GM23338 (cell line): ENCODE measurements at regions not wholly inside any gene's neighbourhood (a gene's known extent, or its start where the extent isn't known, plus 50 kb on each side); places are given as distances from the start of the nearest gene placed in this dataset.

ENCODE experiments used
- ATAC-seq: fragments of 200-7000 bp; cut with Tn5 transposase; 3 replicates; pipeline ENCODE4 v1.9.1; 2020
- DNase-seq: peaks from one replicate; pipeline ENCODE4 v3.0.0-alpha.2; 2015; ENCODE audit warnings: low spot score
- H2AFZ ChIP-seq: fragments of 200-600 bp; sonication (generic); 2 replicates; pipeline ENCODE4 v1.8.0; 2016; ENCODE audit warnings: antibody characterized with exemption, mild to moderate bottlenecking, moderate library complexity
- H3F3A ChIP-seq: fragments of 200-600 bp; sonication (generic); replicated peaks from 2 replicates; pipeline ENCODE4 v1.8.0; 2017; ENCODE audit warnings: antibody characterized with exemption, mixed run types, low read depth
- H3K27ac ChIP-seq: fragments of 200-600 bp; sonication (generic); 2 replicates; pipeline ENCODE4 v1.6.1; 2016; ENCODE audit warnings: low read depth
- H3K27me3 ChIP-seq: fragments of 200-600 bp; sonication (generic); 2 replicates; pipeline ENCODE4 v1.8.0; 2016; ENCODE audit warnings: mild to moderate bottlenecking, mixed run types, moderate library complexity; ENCODE audit not compliant: insufficient read depth
- H3K36me3 ChIP-seq: fragments of 200-600 bp; sonication (generic); 2 replicates; pipeline ENCODE4 v1.8.0; 2016; ENCODE audit warnings: mild to moderate bottlenecking; ENCODE audit not compliant: insufficient read depth
- H3K4me1 ChIP-seq: fragments of 200-600 bp; sonication (generic); 2 replicates; pipeline ENCODE4 v1.8.0; 2016; ENCODE audit warnings: mild to moderate bottlenecking, moderate library complexity; ENCODE audit not compliant: insufficient read depth
- H3K4me2 ChIP-seq: fragments of 200-600 bp; sonication (generic); 2 replicates; pipeline ENCODE4 v1.7.1; 2017; ENCODE audit warnings: mixed run types
- H3K4me3 ChIP-seq: fragments of 200-600 bp; sonication (generic); 2 replicates; pipeline ENCODE4 v1.6.1; 2016; ENCODE audit warnings: mixed run types
- H3K79me2 ChIP-seq: fragments of 200-600 bp; sonication (generic); replicated peaks from 2 replicates; pipeline ENCODE4 v1.8.0; 2017; ENCODE audit warnings: mild to moderate bottlenecking; ENCODE audit not compliant: insufficient read depth
- H3K9me2 ChIP-seq: fragments of 200-600 bp; sonication (generic); 2 replicates; pipeline ENCODE4 v1.8.0; 2017; ENCODE audit not compliant: insufficient read depth
- H4K20me1 ChIP-seq: fragments of 200-600 bp; sonication (generic); replicated peaks from 2 replicates; pipeline ENCODE4 v1.8.0; 2017; ENCODE audit warnings: mild to moderate bottlenecking; ENCODE audit not compliant: insufficient read depth
- H3K27ac Mint-ChIP-seq: 2 replicates; pipeline ENCODE4 v1.8.0; 2020; ENCODE audit warnings: inconsistent platforms, mild to moderate bottlenecking, moderate library complexity, mixed read lengths
- H3K27me3 Mint-ChIP-seq: 3 replicates; pipeline ENCODE4 v1.8.0; 2022; ENCODE audit warnings: low read depth, mild to moderate bottlenecking, moderate library complexity, mixed read lengths, inconsistent platforms; ENCODE audit not compliant: insufficient read depth, poor library complexity
- H3K36me3 Mint-ChIP-seq: 3 replicates; pipeline ENCODE4 v1.8.0; 2021; ENCODE audit warnings: low read depth, mild to moderate bottlenecking, inconsistent platforms, moderate library complexity, mixed read lengths
- H3K4me1 Mint-ChIP-seq: 3 replicates; pipeline ENCODE4 v1.8.0; 2020; ENCODE audit warnings: mild to moderate bottlenecking, inconsistent platforms, mixed read lengths
- H3K4me3 Mint-ChIP-seq: 3 replicates; pipeline ENCODE4 v1.8.0; 2021; ENCODE audit warnings: moderate library complexity, mild to moderate bottlenecking, inconsistent platforms, mixed read lengths
- H3K9me3 Mint-ChIP-seq: 3 replicates; pipeline ENCODE4 v1.8.0; 2020; ENCODE audit warnings: moderate library complexity, mild to moderate bottlenecking, inconsistent platforms, mixed read lengths
- CREB1 ChIP-seq: fragments of 250-450 bp; sonication (Bioruptor Pico); IDR thresholded peaks from 2 replicates; pipeline ENCODE4 v1.5.0; 2020; ENCODE audit warnings: low read depth, mild to moderate bottlenecking, moderate library complexity
- EZH2 ChIP-seq: fragments of 200-600 bp; sonication (generic); IDR thresholded peaks from one replicate; pipeline ENCODE4 v1.8.0; 2017; ENCODE audit warnings: antibody characterized with exemption, mild to moderate bottlenecking, low read depth; ENCODE audit not compliant: unreplicated experiment
- NANOG ChIP-seq: IDR thresholded peaks from 2 replicates; pipeline ENCODE4 v1.6.1; 2016; ENCODE audit warnings: antibody characterized with exemption, borderline replicate concordance
- STAT1 ChIP-seq: IDR thresholded peaks from one replicate; pipeline ENCODE4 v1.6.1; 2016; ENCODE audit warnings: antibody characterized with exemption; ENCODE audit not compliant: unreplicated experiment
- ZNF114 ChIP-seq: fragments of 250-450 bp; sonication (Bioruptor Pico); IDR thresholded peaks from 2 replicates; pipeline ENCODE4 v1.5.0; 2020; ENCODE audit warnings: mild to moderate bottlenecking, moderate library complexity
- ZNF331 ChIP-seq: fragments of 250-450 bp; sonication (Bioruptor Pico); IDR thresholded peaks from 2 replicates; pipeline ENCODE4 v1.5.0; 2020; ENCODE audit warnings: low read depth, mild to moderate bottlenecking, moderate library complexity
- ZNF462 ChIP-seq: fragments of 250-450 bp; sonication (Bioruptor Pico); IDR thresholded peaks from 2 replicates; pipeline ENCODE4 v1.5.0; 2020; ENCODE audit warnings: mild to moderate bottlenecking, moderate library complexity
- TF ChIP-seq, protein P1 (sequence below): IDR thresholded peaks from 2 replicates; pipeline ENCODE4 v1.6.1; 2016; ENCODE audit warnings: antibody characterized with exemption

- no peak for TF ChIP-seq ZNF462 (CRISPR knock-in tag)
- no peak for TF ChIP-seq STAT1
- TF ChIP-seq CREB1 (CRISPR knock-in tag) = no peak
These were observed 523.1 kb upstream of the HS6ST1 start (continued) for GRCh38 chr2:128841803-128842202.

DNA sequence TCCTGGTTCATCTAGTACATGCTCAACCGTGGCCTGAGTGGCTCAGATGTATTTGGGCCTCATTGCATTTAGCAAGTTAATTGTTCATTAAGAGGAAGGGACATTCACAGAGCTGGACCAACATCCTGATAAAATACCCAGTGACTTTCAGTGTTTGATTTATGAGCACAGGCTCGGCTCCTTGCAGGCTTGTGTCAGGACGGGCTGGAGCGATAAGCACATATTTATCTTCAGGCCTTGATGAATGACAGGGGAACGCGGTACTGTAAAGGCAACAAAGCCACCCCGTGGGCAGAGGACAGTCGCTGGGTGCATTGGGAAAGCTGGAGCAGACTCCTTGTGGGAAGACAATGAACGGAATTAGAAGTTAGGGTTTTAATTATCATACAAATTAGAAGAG lies 548.6 kb upstream of the HS6ST1 start:
- H3K36me3 ChIP-seq = no peaks in the 10 kb centered on the region
- no peaks in the 10 kb centered on the region for H3F3A ChIP-seq
- no peaks in the 10 kb centered on the region for H3K27me3 Mint-ChIP-seq
- no peaks in the 10 kb centered on the region for H3K36me3 Mint-ChIP-seq
- no peak overlapping the region for H3K27ac Mint-ChIP-seq
- H3K4me1 ChIP-seq = no peaks in the 10 kb centered on the region
- no peak overlapping the region for H3K27ac ChIP-seq
- DNase-seq (no peak), ATAC-seq (no peak)
- H3K4me1 Mint-ChIP-seq = peaks cover 9% of the 10 kb centered on the region
- no peaks in the 10 kb centered on the region for H4K20me1 ChIP-seq
- peaks cover 6% of the 10 kb centered on the region; the same call in 1 of the 3 replicates for H3K9me3 Mint-ChIP-seq
- H3K4me3 ChIP-seq = no peak overlapping the region
- no peak overlapping the region for H3K4me2 ChIP-seq
- H2AFZ ChIP-seq = no peak overlapping the region
- H3K9me2 ChIP-seq = 0 out of 2 replicates have a peak, but pooled peaks cover 6% of the 10 kb centered on the region
- H3K4me3 Mint-ChIP-seq = no peak overlapping the region
- H3K79me2 ChIP-seq = no peaks in the 10 kb centered on the region
- no peaks in the 10 kb centered on the region for H3K27me3 ChIP-seq
- TF ChIP-seq EZH2 (no peak), NANOG (no peak), ZNF462 (CRISPR knock-in tag) (no peak), ZNF331 (CRISPR knock-in tag) (no peak), STAT1 (no peak), CREB1 (CRISPR knock-in tag) (no peak), ZNF114 (no peak)
- TF ChIP-seq, protein P1, sequence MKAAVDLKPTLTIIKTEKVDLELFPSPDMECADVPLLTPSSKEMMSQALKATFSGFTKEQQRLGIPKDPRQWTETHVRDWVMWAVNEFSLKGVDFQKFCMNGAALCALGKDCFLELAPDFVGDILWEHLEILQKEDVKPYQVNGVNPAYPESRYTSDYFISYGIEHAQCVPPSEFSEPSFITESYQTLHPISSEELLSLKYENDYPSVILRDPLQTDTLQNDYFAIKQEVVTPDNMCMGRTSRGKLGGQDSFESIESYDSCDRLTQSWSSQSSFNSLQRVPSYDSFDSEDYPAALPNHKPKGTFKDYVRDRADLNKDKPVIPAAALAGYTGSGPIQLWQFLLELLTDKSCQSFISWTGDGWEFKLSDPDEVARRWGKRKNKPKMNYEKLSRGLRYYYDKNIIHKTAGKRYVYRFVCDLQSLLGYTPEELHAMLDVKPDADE = no peak
